Astrocyte (in vitro differentiated cells and primary cell): ENCODE measurements at regions not wholly inside any gene's neighbourhood (a gene's known extent, or its start where the extent isn't known, plus 50 kb on each side); places are given as distances from the start of the nearest gene placed in this dataset.

Source experiments
- CTCF ChIP-seq: IDR thresholded peaks from 2 replicates; pipeline ENCODE4 v1.5.1; 2011; ENCODE audit warnings: low read depth, mild to moderate bottlenecking, inconsistent platforms, low read length, moderate library complexity; ENCODE audit not compliant: insufficient read depth
- EZH2 ChIP-seq: IDR thresholded peaks from 2 replicates; pipeline ENCODE4 v1.6.1; 2012; ENCODE audit warnings: mild to moderate bottlenecking, low read length, inconsistent platforms; ENCODE audit not compliant: insufficient read depth

DNA sequence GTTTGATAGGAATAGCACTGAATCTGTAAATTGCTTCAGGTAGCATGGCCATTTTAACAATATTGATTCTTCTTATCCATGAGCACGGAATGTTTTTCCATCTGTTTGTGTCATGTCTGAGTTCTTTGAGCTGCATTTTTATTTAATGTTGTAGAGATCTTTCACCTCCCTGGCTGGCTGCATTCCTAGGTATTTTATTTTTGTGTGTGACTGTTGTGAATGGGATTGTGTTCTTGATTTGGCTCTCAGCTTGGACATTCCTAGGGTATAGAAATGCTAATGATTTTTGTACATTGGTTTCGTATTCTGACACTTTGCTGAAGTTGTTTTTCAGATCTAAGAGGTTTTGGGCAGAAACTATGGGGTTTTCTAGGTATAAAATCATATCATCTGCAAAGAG lies 152.9 kb upstream of the CHD1 start:
- TF ChIP-seq CTCF = no peak
- no peak for TF ChIP-seq EZH2
